ENCODE measurements at regions not wholly inside any gene's neighbourhood (a gene's known extent, or its start where the extent isn't known, plus 50 kb on each side); places are given as distances from the start of the nearest gene placed in this dataset.

DNA sequence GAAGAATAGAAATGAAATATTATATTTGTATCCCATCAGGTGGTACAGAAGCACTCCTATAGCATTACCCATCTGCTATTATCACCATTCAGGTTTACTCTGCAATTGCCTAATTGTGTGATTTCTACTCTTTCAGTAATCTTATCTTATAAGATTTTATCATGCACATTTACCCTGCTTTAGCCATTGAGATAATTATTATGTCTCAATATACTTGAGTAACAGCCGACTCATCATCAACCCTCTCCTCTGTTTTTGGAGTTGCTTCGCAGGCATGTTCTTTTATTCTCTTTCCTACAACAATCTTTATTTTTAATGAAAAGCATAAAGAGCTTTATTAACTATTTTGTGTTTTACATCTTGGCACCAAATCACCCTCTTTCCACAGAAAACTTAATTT, 419.9 kb downstream of the LRIG3 start:
- TF ChIP-seq, protein P1, sequence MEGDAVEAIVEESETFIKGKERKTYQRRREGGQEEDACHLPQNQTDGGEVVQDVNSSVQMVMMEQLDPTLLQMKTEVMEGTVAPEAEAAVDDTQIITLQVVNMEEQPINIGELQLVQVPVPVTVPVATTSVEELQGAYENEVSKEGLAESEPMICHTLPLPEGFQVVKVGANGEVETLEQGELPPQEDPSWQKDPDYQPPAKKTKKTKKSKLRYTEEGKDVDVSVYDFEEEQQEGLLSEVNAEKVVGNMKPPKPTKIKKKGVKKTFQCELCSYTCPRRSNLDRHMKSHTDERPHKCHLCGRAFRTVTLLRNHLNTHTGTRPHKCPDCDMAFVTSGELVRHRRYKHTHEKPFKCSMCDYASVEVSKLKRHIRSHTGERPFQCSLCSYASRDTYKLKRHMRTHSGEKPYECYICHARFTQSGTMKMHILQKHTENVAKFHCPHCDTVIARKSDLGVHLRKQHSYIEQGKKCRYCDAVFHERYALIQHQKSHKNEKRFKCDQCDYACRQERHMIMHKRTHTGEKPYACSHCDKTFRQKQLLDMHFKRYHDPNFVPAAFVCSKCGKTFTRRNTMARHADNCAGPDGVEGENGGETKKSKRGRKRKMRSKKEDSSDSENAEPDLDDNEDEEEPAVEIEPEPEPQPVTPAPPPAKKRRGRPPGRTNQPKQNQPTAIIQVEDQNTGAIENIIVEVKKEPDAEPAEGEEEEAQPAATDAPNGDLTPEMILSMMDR (conservative IDR thresholded peaks at IDR 0.05) = no peak
- no peak for TF ChIP-seq ZFX (IDR thresholded peaks at IDR 0.05)

Measured in C4-2B (cell line).